Activated T-cell treated with anti-CD3 and anti-CD28 coated beads, Interleukin-2, amount 50 U/mL, for 4 hours (primary cell): ENCODE measurements at regions not wholly inside any gene's neighbourhood (a gene's known extent, or its start where the extent isn't known, plus 50 kb on each side); places are given as distances from the start of the nearest gene placed in this dataset.

Experiments used
- ATAC-seq, 2 donors: fragments of 200-7000 bp; cut with Tn5 transposase; one replicate each; pipeline ENCODE4 v1.10.0; 2021
- DNase-seq: peaks from one replicate; pipeline ENCODE4 v3.0.0-alpha.2; 2020
- H3K27me3 Mint-ChIP-seq: one replicate; pipeline ENCODE4 v1.8.0; 2021; ENCODE audit warnings: low read depth, mixed read lengths
- H3K36me3 Mint-ChIP-seq: one replicate; pipeline ENCODE4 v1.8.0; 2022; ENCODE audit warnings: mixed read lengths; ENCODE audit not compliant: insufficient read depth
- H3K4me1 Mint-ChIP-seq: one replicate; pipeline ENCODE4 v1.8.0; 2021; ENCODE audit warnings: low read depth, mixed read lengths
- H3K4me3 Mint-ChIP-seq: one replicate; pipeline ENCODE4 v1.8.0; 2021; ENCODE audit warnings: mild to moderate bottlenecking, moderate library complexity, mixed read lengths
- H3K9me3 Mint-ChIP-seq: one replicate; pipeline ENCODE4 v1.8.0; 2021; ENCODE audit warnings: mixed read lengths

DNA sequence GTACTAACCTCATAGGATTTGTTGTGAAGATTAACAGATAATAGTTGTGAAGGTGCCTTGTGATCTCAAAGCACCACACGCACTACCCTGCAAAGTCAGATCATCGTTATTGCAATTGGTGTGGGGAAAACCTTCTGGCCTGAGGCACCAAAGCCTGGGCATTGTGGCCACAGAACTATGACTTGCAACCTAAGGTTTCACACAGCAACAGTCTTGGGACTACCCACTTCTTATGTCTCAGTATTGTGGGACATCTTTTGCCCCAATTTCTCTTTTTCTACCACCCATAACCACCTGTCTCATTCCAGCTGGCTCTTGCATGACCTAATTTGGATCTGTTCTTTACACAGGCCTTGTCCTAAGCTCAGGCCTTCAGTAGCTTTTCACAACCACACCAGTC is 247.8 kb upstream of the NR4A3 start:
- Mint-ChIP-seq H3K36me3 (no peaks in the 10 kb centered on the region), H3K27me3 (peaks cover 3% of the 10 kb centered on the region), H3K9me3 (no peaks in the 10 kb centered on the region), H3K4me3 (no peak overlapping the region), H3K4me1 (no peaks in the 10 kb centered on the region)
- no peak for ATAC-seq
- no peak for DNase-seq

GRCh38 chr9:99576002-99576401 is 245.7 kb upstream of the NR4A3 start:
- no peaks in the 10 kb centered on the region for H3K36me3 Mint-ChIP-seq
- no peaks in the 10 kb centered on the region for H3K4me1 Mint-ChIP-seq
- no peaks in the 10 kb centered on the region for H3K9me3 Mint-ChIP-seq
- no peak for DNase-seq
- no peak overlapping the region for H3K4me3 Mint-ChIP-seq
- no peaks in the 10 kb centered on the region for H3K27me3 Mint-ChIP-seq
- no peak for ATAC-seq

GRCh38 chr9:99576876-99577275 is 244.8 kb upstream of the NR4A3 start:
- no peaks in the 10 kb centered on the region for H3K9me3 Mint-ChIP-seq
- no peak for DNase-seq
- no peak for ATAC-seq
- H3K27me3 Mint-ChIP-seq: no peaks in the 10 kb centered on the region
- no peaks in the 10 kb centered on the region for H3K4me1 Mint-ChIP-seq
- no peaks in the 10 kb centered on the region for H3K36me3 Mint-ChIP-seq
- H3K4me3 Mint-ChIP-seq: no peak overlapping the region

DNA sequence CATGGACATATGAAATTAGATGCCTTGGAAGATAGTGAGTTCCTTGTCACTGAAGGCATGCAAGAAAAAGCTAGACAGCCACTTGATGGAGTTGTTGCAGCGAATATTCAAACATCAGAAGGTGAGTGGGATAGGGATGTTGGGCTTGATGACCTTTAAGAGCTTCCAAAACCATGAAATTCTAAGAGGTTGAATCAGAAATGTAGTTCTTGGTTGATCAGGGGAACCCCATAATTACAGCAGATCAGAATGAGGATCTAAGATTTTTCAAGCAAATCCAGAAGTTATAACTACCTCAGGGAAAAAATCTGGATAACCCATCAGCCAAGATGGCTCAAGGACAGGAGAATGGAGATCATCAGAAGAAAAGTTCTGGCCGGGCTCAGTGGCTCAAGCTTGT is 244.3 kb upstream of the NR4A3 start:
- Mint-ChIP-seq H3K36me3 (no peaks in the 10 kb centered on the region), H3K4me1 (no peaks in the 10 kb centered on the region), H3K9me3 (no peaks in the 10 kb centered on the region), H3K27me3 (no peaks in the 10 kb centered on the region), H3K4me3 (no peak overlapping the region)
- ATAC-seq (no peak), DNase-seq (no peak)

GRCh38 chr9:99578666-99579065 is 243.0 kb upstream of the NR4A3 start:
- Mint-ChIP-seq H3K36me3 (no peaks in the 10 kb centered on the region), H3K9me3 (no peaks in the 10 kb centered on the region), H3K27me3 (peaks cover 3% of the 10 kb centered on the region), H3K4me1 (no peaks in the 10 kb centered on the region), H3K4me3 (no peak overlapping the region)
- DNase-seq: no peak
- no peak for ATAC-seq

GRCh38 chr9:99579964-99580363 is 241.7 kb upstream of the NR4A3 start:
- no peak for DNase-seq
- ATAC-seq: no peak
- Mint-ChIP-seq H3K4me3 (no peak overlapping the region), H3K4me1 (no peaks in the 10 kb centered on the region), H3K27me3 (peaks cover 4% of the 10 kb centered on the region), H3K36me3 (no peaks in the 10 kb centered on the region), H3K9me3 (no peaks in the 10 kb centered on the region)

DNA sequence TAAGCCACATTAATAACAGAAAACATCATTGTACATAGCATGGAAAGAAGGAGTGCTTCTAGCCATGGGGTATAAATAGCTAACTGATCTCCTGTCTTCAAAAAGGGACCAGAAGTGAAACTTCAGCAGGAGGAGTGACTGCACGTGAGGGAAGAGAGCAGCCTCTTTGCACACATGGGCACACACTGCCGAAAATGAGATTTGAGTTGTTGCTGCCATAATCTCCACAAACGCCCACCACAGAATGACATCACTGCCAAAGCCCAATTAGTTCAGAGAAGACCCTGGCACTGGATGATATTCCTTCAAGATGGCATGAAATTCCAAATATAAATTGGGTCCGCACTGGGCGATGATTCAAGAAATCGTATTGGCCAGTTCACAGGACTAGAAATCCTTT is 238.9 kb upstream of the NR4A3 start:
- no peak overlapping the region for H3K4me3 Mint-ChIP-seq
- H3K36me3 Mint-ChIP-seq: no peaks in the 10 kb centered on the region
- ATAC-seq (no peak), DNase-seq (no peak)
- no peaks in the 10 kb centered on the region for H3K9me3 Mint-ChIP-seq
- peaks cover 7% of the 10 kb centered on the region for H3K27me3 Mint-ChIP-seq
- H3K4me1 Mint-ChIP-seq: no peaks in the 10 kb centered on the region

DNA sequence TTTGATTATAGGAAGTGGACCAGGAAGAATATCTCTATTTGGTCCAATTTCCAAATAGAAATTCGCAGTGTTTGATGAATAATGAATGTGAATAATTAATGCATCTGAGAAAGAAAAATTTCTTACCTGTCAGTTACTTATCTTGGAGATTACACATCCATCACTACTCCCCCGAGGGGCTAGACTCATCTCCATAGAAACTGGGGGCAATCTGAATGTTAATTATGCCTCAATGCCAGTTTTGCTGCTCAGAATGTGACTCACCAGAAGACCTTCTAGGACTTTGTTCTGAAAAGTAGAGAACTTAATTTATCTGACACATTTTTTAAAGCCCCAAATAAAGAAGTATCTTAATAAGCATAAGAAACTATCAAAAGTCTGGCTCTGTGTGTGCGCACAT is 233.4 kb upstream of the NR4A3 start:
- H3K9me3 Mint-ChIP-seq: no peaks in the 10 kb centered on the region
- DNase-seq (no peak), ATAC-seq (no peak)
- H3K4me3 Mint-ChIP-seq: no peak overlapping the region
- H3K4me1 Mint-ChIP-seq: peaks cover 1% of the 10 kb centered on the region
- H3K27me3 Mint-ChIP-seq: peaks cover 20% of the 10 kb centered on the region
- H3K36me3 Mint-ChIP-seq: no peaks in the 10 kb centered on the region

- Mint-ChIP-seq H3K4me1 (peaks cover 1% of the 10 kb centered on the region), H3K36me3 (no peaks in the 10 kb centered on the region), H3K9me3 (no peaks in the 10 kb centered on the region), H3K4me3 (no peak overlapping the region), H3K27me3 (peaks cover 16% of the 10 kb centered on the region)
- DNase-seq (no peak), ATAC-seq (no peak)
Measured at GRCh38 chr9:99588747-99589146, 232.9 kb upstream of the NR4A3 start.

GRCh38 chr9:99590410-99590809 is 231.3 kb upstream of the NR4A3 start:
- peaks cover 1% of the 10 kb centered on the region for H3K4me1 Mint-ChIP-seq
- peaks cover 18% of the 10 kb centered on the region for H3K27me3 Mint-ChIP-seq
- H3K4me3 Mint-ChIP-seq: no peak overlapping the region
- ATAC-seq (no peak), DNase-seq (no peak)
- H3K9me3 Mint-ChIP-seq: no peaks in the 10 kb centered on the region
- H3K36me3 Mint-ChIP-seq: no peaks in the 10 kb centered on the region

GRCh38 chr9:99590840-99591239 is 230.8 kb upstream of the NR4A3 start:
- Mint-ChIP-seq H3K4me1 (peaks cover 4% of the 10 kb centered on the region), H3K9me3 (no peaks in the 10 kb centered on the region), H3K36me3 (no peaks in the 10 kb centered on the region), H3K27me3 (peaks cover 20% of the 10 kb centered on the region), H3K4me3 (no peak overlapping the region)
- DNase-seq (no peak), ATAC-seq (no peak)

GRCh38 chr9:99591770-99592169 is 229.9 kb upstream of the NR4A3 start:
- no peaks in the 10 kb centered on the region for H3K9me3 Mint-ChIP-seq
- no peak for ATAC-seq

DNA sequence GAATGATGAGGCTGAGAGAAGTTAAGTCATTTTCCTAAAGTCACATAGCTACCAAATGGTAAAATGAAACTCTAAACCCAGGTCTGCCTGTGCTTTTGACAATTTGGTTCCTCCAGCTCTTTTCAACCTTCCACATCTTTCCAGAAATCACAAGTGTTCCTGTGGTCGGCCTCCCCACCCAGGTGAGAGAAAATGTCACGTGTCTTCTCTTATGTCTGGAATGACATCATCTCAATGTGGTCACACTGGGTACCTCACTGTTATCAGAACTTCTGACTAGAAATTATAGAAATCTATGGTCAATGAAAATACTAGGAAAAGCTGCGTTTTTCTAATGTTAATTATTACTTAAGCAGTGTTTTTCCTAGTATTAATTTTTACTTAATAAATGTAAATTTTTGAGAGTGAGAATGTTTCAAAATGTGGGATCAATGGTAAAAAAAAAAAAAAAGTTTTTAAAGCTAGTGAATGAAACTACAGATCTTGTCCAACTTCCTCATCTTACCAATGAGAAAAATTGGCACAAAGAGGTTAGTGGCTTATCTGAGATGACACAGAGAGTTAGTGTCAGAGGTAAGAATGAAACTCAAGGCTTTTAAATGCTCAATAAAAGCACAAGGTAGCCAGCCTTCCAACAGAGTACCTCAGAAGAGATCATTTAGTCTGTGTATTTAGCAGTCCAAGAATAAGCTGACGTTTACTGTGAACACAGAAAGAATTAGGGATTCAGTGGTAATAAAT is 228.7 kb upstream of the NR4A3 start:
- Mint-ChIP-seq H3K4me1 (peaks cover 4% of the 10 kb centered on the region), H3K27me3 (peaks cover 21% of the 10 kb centered on the region), H3K9me3 (no peaks in the 10 kb centered on the region), H3K4me3 (no peak overlapping the region), H3K36me3 (no peaks in the 10 kb centered on the region)
- no peak for DNase-seq
- no peak for ATAC-seq

More at GRCh38 chr9:99591770-99592169, 229.9 kb upstream of the NR4A3 start:
- Mint-ChIP-seq H3K4me1 (peaks cover 4% of the 10 kb centered on the region), H3K27me3 (peaks cover 20% of the 10 kb centered on the region), H3K4me3 (no peak overlapping the region), H3K36me3 (no peaks in the 10 kb centered on the region)
- DNase-seq: no peak

DNA sequence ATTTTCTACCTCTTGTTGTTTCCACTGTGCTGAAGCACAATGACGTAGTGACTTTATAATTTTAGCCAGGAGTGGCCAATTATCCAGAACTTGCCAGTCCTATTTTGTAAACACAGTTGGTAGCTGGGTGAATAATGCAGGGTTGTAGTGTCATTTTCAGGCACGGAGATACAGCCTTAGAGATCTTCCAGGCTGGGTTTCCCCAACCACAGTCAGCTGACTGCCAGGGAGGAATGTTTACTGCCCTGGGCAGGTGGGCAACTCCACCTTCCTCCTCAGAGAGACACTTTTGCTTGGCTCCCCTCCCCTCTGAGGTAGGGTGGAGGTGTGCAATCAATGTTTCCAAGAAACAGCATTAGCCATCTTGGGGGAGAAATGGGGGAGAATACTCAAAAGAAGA is 228.1 kb upstream of the NR4A3 start:
- H3K36me3 Mint-ChIP-seq: no peaks in the 10 kb centered on the region
- peaks cover 19% of the 10 kb centered on the region for H3K27me3 Mint-ChIP-seq
- DNase-seq (no peak), ATAC-seq (no peak)
- no peak overlapping the region for H3K4me3 Mint-ChIP-seq
- H3K4me1 Mint-ChIP-seq: peaks cover 4% of the 10 kb centered on the region
- H3K9me3 Mint-ChIP-seq: no peaks in the 10 kb centered on the region

GRCh38 chr9:99594056-99594780 is 227.5 kb upstream of the NR4A3 start:
- DNase-seq (no peak), ATAC-seq (no peak)
- no peak overlapping the region for H3K4me3 Mint-ChIP-seq
- H3K9me3 Mint-ChIP-seq: no peaks in the 10 kb centered on the region
- peaks cover 4% of the 10 kb centered on the region for H3K4me1 Mint-ChIP-seq
- peaks cover 16% of the 10 kb centered on the region for H3K27me3 Mint-ChIP-seq
- no peaks in the 10 kb centered on the region for H3K36me3 Mint-ChIP-seq
